ENCODE measurements at regions not wholly inside any gene's neighbourhood (a gene's known extent, or its start where the extent isn't known, plus 50 kb on each side); places are given as distances from the start of the nearest gene placed in this dataset.

DNA sequence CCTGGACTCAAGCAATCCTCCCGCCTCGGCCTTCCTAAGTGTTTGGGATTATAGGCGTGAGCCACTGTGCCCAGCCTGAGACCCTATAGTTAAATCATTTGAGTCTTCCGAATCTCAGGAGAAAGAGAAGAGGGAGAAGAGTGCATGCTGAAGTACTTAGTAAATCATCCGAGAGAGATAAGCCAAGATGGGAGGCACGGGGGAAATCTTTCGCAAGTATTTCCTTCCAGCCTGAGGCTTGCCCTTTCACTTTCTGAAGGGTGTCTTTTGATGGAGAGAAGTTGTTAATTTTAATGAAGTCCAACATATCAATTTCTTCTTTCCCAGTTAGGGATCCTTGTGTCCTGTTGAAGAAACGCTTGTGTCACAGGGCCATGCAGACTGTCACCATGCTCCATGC lies 97.1 kb upstream of the SLC6A6 start:
- no peak overlapping the region for H2BK12ac ChIP-seq (ENCODE audit: low read depth, low read length)
- no peak overlapping the region for H2BK5ac ChIP-seq (ENCODE audit: low read depth, low read length)
- ChIA-PET POLR2A (ENCODE audit: partially characterized antibody) (interaction anchor here (1.4 kb wide), 1 partner anchor 15 kb away, joined by 4 read pairs; no protein-coding TSS in a partner anchor), CTCF (ENCODE audit: partially characterized antibody) (interaction anchor here (1.3 to 1.4 kb wide), 3 partner anchors 17 to 26 kb away, joined by 3 to 4 read pairs (median 4); no protein-coding TSS in a partner anchor)
- no peaks in the 10 kb centered on the region for H3K79me1 ChIP-seq (ENCODE audit: low read depth, low read length)
- peaks cover 0 to 2% (median 0%) of the 10 kb centered on the region in 4 experiments; a peak in 1 of 7 replicates for H3K27me3 ChIP-seq (replicated peaks in 1 of 4; ENCODE audit: control insufficient read depth in 3 of 4, extremely low read depth in 1 of 4, insufficient read depth in 3 of 4, low read length in 3 of 4)
- H3K23me2 ChIP-seq (ENCODE audit: low read depth, low read length): no peaks in the 10 kb centered on the region; the same call in 1 of the 2 replicates
- TF ChIP-seq SIN3A (conservative IDR thresholded peaks at IDR 0.05 in 1 of 2, IDR thresholded peaks at IDR 0.05 in 1 of 2; ENCODE audit: low read depth in 1 of 2, low read length in 2 of 2) (no peak), RXRA (IDR thresholded peaks at IDR 0.05; ENCODE audit: insufficient read depth, low read depth, low read length) (no peak), POLR2A (IDR thresholded peaks at IDR 0.05; ENCODE audit: control extremely low read depth in 1 of 2, low read depth in 2 of 2, low read length in 2 of 2) (no peak), MAFK (IDR thresholded peaks at IDR 0.05; ENCODE audit: low read depth, low read length) (no peak)
- no peak overlapping the region for H4K8ac ChIP-seq (ENCODE audit: extremely low read depth, insufficient read depth, low read length)
- H3K27ac ChIP-seq (ENCODE audit: low read depth, low read length): no peak overlapping the region
- no peak overlapping the region for H2AK5ac ChIP-seq (ENCODE audit: low read depth, low read length)
- H3K36me3 ChIP-seq (ENCODE audit: control insufficient read depth in 2 of 4, insufficient read depth in 4 of 4, low read length in 3 of 4): no peaks in the 10 kb centered on the region
- H3K4ac ChIP-seq (replicated peaks; ENCODE audit: insufficient read length, low read depth, low read length): no peak overlapping the region
- no peak for FAIRE-seq
- no peak overlapping the region for H3K9ac ChIP-seq (replicated peaks in 1 of 4; ENCODE audit: extremely low read depth in 1 of 4, low read depth in 3 of 4, low read length in 3 of 4)
- H3K79me2 ChIP-seq (ENCODE audit: control insufficient read depth in 1 of 2, insufficient read depth in 2 of 2, low read length in 2 of 2): no peaks in the 10 kb centered on the region
- H3K14ac ChIP-seq (ENCODE audit: insufficient read length): no peak overlapping the region
- no peaks in the 10 kb centered on the region for H3K9me3 ChIP-seq (ENCODE audit: insufficient read depth in 2 of 2, low read depth in 1 of 2, low read length in 1 of 2)
- H2AFZ ChIP-seq (ENCODE audit: low read length): no peak overlapping the region
- DNase-seq (ENCODE audit: low read depth in 1 of 2, low spot score in 2 of 2): no peak
- H2BK20ac ChIP-seq (ENCODE audit: low read length): no peak overlapping the region
- no peak overlapping the region for H2BK120ac ChIP-seq (replicated peaks; ENCODE audit: low read depth, low read length)
- H4K91ac ChIP-seq (replicated peaks; ENCODE audit: insufficient read length, low read length): no peak overlapping the region
- no peak overlapping the region for H3K23ac ChIP-seq (ENCODE audit: insufficient read length)
- WGBS, 2 experiments (ENCODE audit: extremely low coverage in 1 of 2, insufficient coverage in 1 of 2, insufficient read length in 1 of 2, insufficient replicate concordance in 2 of 2, low coverage in 1 of 2, low lambda C conversion rate in 2 of 2, missing lambda C conversion rate in 1 of 2): 91% methylated on average over 8 of the region's 8 CpGs; no CpG with 5 or more reads in 1 of the 2 experiments
- H4K5ac ChIP-seq (ENCODE audit: insufficient read length, low read depth, low read length): no peak overlapping the region
- H3K56ac ChIP-seq (replicated peaks; ENCODE audit: insufficient read length, low read depth, low read length): no peak overlapping the region
- no peak overlapping the region for H3K4me3 ChIP-seq (ENCODE audit: extremely low read depth in 1 of 4, insufficient read depth in 2 of 4, low read depth in 3 of 4, low read length in 4 of 4)
- peaks cover 0 to 3% (median 0%) of the 10 kb centered on the region in 4 experiments; a peak in 1 of 7 replicates for H3K4me1 ChIP-seq (replicated peaks in 1 of 4; ENCODE audit: control insufficient read depth in 3 of 4, insufficient read depth in 4 of 4, low read length in 3 of 4)
- no peak overlapping the region for H2BK15ac ChIP-seq (ENCODE audit: low read length)
- H3K18ac ChIP-seq (ENCODE audit: extremely low read depth, low read length): no peak overlapping the region
- no peaks in the 10 kb centered on the region for H4K20me1 ChIP-seq (replicated peaks in 1 of 2; ENCODE audit: control insufficient read depth in 1 of 2, insufficient read depth in 2 of 2, low read length in 2 of 2)
- no peak overlapping the region for H3K4me2 ChIP-seq (ENCODE audit: insufficient read depth in 1 of 2, low read depth in 2 of 2, low read length in 2 of 2)

Data from H1 (cell line).